ENCODE measurements at regions not wholly inside any gene's neighbourhood (a gene's known extent, or its start where the extent isn't known, plus 50 kb on each side); places are given as distances from the start of the nearest gene placed in this dataset.

DNA sequence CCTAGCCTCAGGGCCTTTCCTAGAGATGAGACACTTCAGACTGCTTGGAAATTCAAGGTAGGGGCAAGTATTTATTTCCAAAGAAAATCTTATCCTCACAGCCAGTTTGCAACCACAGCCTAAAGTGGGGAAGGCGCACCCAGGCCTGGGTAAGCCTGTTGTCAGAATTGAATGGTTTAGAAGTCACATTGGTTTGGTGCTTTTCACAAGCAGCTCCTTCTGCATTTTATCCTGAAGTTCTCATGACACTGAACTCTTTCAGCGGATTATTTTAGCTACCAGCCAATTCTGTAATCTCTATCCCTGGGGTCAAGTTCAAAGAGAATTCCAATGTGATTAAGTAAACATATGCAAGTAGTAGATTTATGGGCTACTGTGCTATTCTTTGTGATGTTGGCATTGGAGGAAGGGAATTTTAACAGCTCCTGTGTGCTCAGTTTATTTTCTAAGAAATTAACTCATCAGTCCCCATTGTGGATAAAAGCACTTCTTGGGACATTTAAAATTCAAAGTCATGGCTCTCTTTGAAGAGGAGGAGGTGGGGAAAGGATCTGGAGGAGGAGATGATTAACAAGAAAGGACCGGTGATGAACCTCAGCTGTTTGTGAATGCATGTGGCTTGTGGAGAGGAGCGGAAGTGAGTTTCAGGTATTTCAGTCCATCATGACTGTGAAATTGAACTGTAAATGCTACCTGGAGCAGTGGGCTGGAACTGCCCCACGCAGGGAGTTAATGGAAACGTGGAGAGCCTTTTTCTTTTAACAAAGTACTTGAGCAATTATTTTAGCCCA lies 90.2 kb upstream of the CACUL1 start:
- H3K4me3 ChIP-seq (ENCODE audit: low read depth, low read length), result no peak overlapping the region
- H3K4me1 ChIP-seq (ENCODE audit: control insufficient read depth, insufficient read depth, low read length), result peaks cover 4% of the 10 kb centered on the region; the same call in 1 of the 2 replicates
- POLR2A ChIA-PET, result interaction anchor here (1.5 kb wide), 1 partner anchor 90 kb away, joined by 8 read pairs; the partner anchor contains the start of gene CACUL1
- H3K27ac ChIP-seq (ENCODE audit: extremely low read depth, low read depth, low read length), result no peak overlapping the region; the same call in 1 of the 2 replicates
- H3K9me3 ChIP-seq (ENCODE audit: control insufficient read depth, insufficient read depth, low read depth, low read length), result no peaks in the 10 kb centered on the region
- H3K36me3 ChIP-seq (ENCODE audit: control insufficient read depth in 2 of 2, insufficient read depth in 1 of 2, low read length in 2 of 2), result no peaks in the 10 kb centered on the region
- CTCF ChIA-PET, result interaction anchor here (0.5 to 1.3 kb wide), 6 partner anchors 9 to 306 kb away, joined by 3 to 5 read pairs (median 3); no protein-coding TSS in a partner anchor
- TF ChIP-seq, protein P1, sequence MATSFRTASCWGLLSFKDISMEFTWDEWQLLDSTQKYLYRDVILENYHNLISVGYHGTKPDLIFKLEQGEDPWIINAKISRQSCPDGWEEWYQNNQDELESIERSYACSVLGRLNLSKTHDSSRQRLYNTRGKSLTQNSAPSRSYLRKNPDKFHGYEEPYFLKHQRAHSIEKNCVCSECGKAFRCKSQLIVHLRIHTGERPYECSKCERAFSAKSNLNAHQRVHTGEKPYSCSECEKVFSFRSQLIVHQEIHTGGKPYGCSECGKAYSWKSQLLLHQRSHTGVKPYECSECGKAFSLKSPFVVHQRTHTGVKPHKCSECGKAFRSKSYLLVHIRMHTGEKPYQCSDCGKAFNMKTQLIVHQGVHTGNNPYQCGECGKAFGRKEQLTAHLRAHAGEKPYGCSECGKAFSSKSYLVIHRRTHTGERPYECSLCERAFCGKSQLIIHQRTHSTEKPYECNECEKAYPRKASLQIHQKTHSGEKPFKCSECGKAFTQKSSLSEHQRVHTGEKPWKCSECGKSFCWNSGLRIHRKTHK (tag by site-specific recombination; IDR thresholded peaks at IDR 0.05), result no peak
- TF ChIP-seq ZNF121 (tag by site-specific recombination; IDR thresholded peaks at IDR 0.05) (no peak), ZBTB1 (tag by site-specific recombination; IDR thresholded peaks at IDR 0.05) (no peak), ZNF266 (tag by site-specific recombination; IDR thresholded peaks at IDR 0.05; ENCODE audit: low read depth) (no peak), ZBTB48 (tag by site-specific recombination; IDR thresholded peaks at IDR 0.05) (no peak), ZBTB20 (tag by site-specific recombination; IDR thresholded peaks at IDR 0.05) (no peak), ZIC2 (tag by site-specific recombination; IDR thresholded peaks at IDR 0.05) (no peak), ZNF658 (tag by site-specific recombination; IDR thresholded peaks at IDR 0.05) (no peak), ZNF747 (tag by site-specific recombination; IDR thresholded peaks at IDR 0.05) (no peak), ZNF791 (tag by site-specific recombination; IDR thresholded peaks at IDR 0.05) (no peak), GLIS1 (tag by site-specific recombination; IDR thresholded peaks at IDR 0.05) (peak; percentile 40), TCF7L2 (IDR thresholded peaks at IDR 0.05; ENCODE audit: borderline replicate concordance, low read depth, low read length) (peak; percentile 39; the same call in 1 of the 2 replicates), OSR2 (tag by site-specific recombination; IDR thresholded peaks at IDR 0.05) (0 out of 2 replicates have a peak, but pooled peaks have one; percentile 26), ZBTB7A (tag by site-specific recombination; IDR thresholded peaks at IDR 0.05; ENCODE audit: low read depth) (no peak), ZNF23 (tag by site-specific recombination; IDR thresholded peaks at IDR 0.05; ENCODE audit: borderline replicate concordance) (no peak), ZXDB (tag by site-specific recombination; IDR thresholded peaks at IDR 0.05) (peak; percentile 33; the same call in 1 of the 2 replicates), ZNF174 (tag by site-specific recombination; IDR thresholded peaks at IDR 0.05) (no peak), ZNF311 (tag by site-specific recombination; IDR thresholded peaks at IDR 0.05; ENCODE audit: borderline replicate concordance) (no peak), OVOL3 (tag by site-specific recombination; IDR thresholded peaks at IDR 0.05) (no peak), FEZF1 (tag by site-specific recombination; IDR thresholded peaks at IDR 0.05) (peak; percentile 28; the same call in 1 of the 2 replicates), ZNF366 (tag by site-specific recombination; conservative IDR thresholded peaks at IDR 0.05) (peak; percentile 34; the same call in 1 of the 2 replicates)
- TF ChIP-seq, protein P2, sequence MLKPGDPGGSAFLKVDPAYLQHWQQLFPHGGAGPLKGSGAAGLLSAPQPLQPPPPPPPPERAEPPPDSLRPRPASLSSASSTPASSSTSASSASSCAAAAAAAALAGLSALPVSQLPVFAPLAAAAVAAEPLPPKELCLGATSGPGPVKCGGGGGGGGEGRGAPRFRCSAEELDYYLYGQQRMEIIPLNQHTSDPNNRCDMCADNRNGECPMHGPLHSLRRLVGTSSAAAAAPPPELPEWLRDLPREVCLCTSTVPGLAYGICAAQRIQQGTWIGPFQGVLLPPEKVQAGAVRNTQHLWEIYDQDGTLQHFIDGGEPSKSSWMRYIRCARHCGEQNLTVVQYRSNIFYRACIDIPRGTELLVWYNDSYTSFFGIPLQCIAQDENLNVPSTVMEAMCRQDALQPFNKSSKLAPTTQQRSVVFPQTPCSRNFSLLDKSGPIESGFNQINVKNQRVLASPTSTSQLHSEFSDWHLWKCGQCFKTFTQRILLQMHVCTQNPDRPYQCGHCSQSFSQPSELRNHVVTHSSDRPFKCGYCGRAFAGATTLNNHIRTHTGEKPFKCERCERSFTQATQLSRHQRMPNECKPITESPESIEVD (tag by site-specific recombination; IDR thresholded peaks at IDR 0.05), result peak; percentile 68
- TF ChIP-seq, protein P3, sequence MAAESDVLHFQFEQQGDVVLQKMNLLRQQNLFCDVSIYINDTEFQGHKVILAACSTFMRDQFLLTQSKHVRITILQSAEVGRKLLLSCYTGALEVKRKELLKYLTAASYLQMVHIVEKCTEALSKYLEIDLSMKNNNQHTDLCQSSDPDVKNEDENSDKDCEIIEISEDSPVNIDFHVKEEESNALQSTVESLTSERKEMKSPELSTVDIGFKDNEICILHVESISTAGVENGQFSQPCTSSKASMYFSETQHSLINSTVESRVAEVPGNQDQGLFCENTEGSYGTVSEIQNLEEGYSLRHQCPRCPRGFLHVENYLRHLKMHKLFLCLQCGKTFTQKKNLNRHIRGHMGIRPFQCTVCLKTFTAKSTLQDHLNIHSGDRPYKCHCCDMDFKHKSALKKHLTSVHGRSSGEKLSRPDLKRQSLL (tag by site-specific recombination; IDR thresholded peaks at IDR 0.05), result no peak
- TF ChIP-seq, protein P4, sequence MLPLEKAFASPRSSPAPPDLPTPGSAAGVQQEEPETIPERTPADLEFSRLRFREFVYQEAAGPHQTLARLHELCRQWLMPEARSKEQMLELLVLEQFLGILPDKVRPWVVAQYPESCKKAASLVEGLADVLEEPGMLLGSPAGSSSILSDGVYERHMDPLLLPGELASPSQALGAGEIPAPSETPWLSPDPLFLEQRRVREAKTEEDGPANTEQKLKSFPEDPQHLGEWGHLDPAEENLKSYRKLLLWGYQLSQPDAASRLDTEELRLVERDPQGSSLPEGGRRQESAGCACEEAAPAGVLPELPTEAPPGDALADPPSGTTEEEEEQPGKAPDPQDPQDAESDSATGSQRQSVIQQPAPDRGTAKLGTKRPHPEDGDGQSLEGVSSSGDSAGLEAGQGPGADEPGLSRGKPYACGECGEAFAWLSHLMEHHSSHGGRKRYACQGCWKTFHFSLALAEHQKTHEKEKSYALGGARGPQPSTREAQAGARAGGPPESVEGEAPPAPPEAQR (tag by site-specific recombination; IDR thresholded peaks at IDR 0.05), result no peak
- TF ChIP-seq, protein P5, sequence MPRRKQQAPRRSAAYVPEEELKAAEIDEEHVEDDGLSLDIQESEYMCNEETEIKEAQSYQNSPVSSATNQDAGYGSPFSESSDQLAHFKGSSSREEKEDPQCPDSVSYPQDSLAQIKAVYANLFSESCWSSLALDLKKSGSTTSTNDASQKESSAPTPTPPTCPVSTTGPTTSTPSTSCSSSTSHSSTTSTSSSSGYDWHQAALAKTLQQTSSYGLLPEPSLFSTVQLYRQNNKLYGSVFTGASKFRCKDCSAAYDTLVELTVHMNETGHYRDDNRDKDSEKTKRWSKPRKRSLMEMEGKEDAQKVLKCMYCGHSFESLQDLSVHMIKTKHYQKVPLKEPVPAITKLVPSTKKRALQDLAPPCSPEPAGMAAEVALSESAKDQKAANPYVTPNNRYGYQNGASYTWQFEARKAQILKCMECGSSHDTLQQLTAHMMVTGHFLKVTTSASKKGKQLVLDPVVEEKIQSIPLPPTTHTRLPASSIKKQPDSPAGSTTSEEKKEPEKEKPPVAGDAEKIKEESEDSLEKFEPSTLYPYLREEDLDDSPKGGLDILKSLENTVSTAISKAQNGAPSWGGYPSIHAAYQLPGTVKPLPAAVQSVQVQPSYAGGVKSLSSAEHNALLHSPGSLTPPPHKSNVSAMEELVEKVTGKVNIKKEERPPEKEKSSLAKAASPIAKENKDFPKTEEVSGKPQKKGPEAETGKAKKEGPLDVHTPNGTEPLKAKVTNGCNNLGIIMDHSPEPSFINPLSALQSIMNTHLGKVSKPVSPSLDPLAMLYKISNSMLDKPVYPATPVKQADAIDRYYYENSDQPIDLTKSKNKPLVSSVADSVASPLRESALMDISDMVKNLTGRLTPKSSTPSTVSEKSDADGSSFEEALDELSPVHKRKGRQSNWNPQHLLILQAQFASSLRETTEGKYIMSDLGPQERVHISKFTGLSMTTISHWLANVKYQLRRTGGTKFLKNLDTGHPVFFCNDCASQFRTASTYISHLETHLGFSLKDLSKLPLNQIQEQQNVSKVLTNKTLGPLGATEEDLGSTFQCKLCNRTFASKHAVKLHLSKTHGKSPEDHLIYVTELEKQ (tag by site-specific recombination; IDR thresholded peaks at IDR 0.05; ENCODE audit: borderline replicate concordance), result no peak
- TF ChIP-seq, protein P6, sequence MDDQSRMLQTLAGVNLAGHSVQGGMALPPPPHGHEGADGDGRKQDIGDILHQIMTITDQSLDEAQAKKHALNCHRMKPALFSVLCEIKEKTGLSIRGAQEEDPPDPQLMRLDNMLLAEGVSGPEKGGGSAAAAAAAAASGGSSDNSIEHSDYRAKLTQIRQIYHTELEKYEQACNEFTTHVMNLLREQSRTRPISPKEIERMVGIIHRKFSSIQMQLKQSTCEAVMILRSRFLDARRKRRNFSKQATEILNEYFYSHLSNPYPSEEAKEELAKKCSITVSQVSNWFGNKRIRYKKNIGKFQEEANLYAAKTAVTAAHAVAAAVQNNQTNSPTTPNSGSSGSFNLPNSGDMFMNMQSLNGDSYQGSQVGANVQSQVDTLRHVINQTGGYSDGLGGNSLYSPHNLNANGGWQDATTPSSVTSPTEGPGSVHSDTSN (CRISPR knock-in tag; IDR thresholded peaks at IDR 0.05), result no peak
